Gastroesophageal sphincter (tissue), 3 donors: ENCODE measurements at regions not wholly inside any gene's neighbourhood (a gene's known extent, or its start where the extent isn't known, plus 50 kb on each side); places are given as distances from the start of the nearest gene placed in this dataset.

Source experiments
- EP300 ChIP-seq: sonication (generic); formaldehyde crosslinking; IDR thresholded peaks from one replicate; pipeline ENCODE4 v1.6.1; 2017; ENCODE audit warnings: antibody characterized with exemption, mild to moderate bottlenecking
- TF ChIP-seq, protein P1 (sequence below), 4 experiments: fragments of 200-600 bp in 2 of 4; fragments of 450-650 bp in 2 of 4; sonication (generic) in 1 of 4; IDR thresholded peaks; one replicate each; pipeline ENCODE4 v1.5.1; 2017 to 2019; ENCODE audit warnings: antibody characterized with exemption in 4 of 4, mild to moderate bottlenecking in 2 of 4, moderate library complexity in 2 of 4

DNA sequence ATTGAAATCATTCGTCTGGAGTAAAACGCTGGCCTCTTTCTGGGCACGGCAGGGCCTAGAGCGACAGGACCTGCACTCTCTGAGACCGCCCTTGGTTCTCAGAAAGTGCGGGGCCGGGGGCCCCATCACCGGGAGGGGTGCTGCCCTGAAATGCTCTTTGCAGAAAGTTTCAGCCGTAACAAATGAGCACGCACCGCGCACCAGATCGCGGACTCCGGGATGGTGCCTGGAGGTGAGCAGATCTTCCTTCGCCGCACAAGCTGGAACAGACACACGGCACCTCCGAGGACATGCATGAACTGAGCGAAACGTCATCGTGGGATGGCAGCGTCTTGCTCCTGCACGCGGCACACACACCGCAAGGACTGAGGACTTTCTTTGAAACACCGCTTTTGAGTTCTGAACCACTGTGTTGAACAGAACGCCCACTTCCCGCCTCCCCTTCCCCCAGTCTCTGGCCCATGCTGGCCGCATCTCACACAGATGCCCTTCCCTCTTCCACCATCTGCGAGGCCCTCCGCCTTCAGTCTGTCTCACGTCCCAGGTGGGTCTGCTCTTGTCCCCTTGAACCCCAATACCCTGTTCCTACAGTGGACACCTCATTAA, 538.7 kb upstream of the MGMT start:
- no peak for TF ChIP-seq EP300
- TF ChIP-seq, protein P1, sequence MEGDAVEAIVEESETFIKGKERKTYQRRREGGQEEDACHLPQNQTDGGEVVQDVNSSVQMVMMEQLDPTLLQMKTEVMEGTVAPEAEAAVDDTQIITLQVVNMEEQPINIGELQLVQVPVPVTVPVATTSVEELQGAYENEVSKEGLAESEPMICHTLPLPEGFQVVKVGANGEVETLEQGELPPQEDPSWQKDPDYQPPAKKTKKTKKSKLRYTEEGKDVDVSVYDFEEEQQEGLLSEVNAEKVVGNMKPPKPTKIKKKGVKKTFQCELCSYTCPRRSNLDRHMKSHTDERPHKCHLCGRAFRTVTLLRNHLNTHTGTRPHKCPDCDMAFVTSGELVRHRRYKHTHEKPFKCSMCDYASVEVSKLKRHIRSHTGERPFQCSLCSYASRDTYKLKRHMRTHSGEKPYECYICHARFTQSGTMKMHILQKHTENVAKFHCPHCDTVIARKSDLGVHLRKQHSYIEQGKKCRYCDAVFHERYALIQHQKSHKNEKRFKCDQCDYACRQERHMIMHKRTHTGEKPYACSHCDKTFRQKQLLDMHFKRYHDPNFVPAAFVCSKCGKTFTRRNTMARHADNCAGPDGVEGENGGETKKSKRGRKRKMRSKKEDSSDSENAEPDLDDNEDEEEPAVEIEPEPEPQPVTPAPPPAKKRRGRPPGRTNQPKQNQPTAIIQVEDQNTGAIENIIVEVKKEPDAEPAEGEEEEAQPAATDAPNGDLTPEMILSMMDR (IDR thresholded peaks at IDR 0.05), result no peak
